A673 (cell line): ENCODE measurements at regions not wholly inside any gene's neighbourhood (a gene's known extent, or its start where the extent isn't known, plus 50 kb on each side); places are given as distances from the start of the nearest gene placed in this dataset.
"Not testable (repeated sequence)": the region's sequence is repeated elsewhere in the genome, so short reads cannot be mapped to it uniquely, and the experiment has no call there.

Source experiments
- CTCF ChIP-seq: fragments of 300-800, 200-600 bp; sonication (generic); conservative IDR thresholded peaks from 2 replicates; pipeline ENCODE4 v1.5.1; 2017; ENCODE audit warnings: low read depth, mild to moderate bottlenecking, antibody characterized with exemption, low read length, moderate library complexity, mixed read lengths
- EZH2 ChIP-seq: fragments of 200-600 bp; sonication (generic); IDR thresholded peaks from 2 replicates; pipeline ENCODE4 v1.6.1; 2017; ENCODE audit warnings: borderline replicate concordance, low read depth, mild to moderate bottlenecking, mixed read lengths, antibody characterized with exemption, low read length; ENCODE audit not compliant: poor library complexity, severe bottlenecking

GRCh38 chrX:13480780-13481179, 88.6 kb upstream of the EGFL6 start:
- not testable (repeated sequence) for TF ChIP-seq CTCF, EZH2
